Mesothelial cell of epicardium (in vitro differentiated cells): ENCODE measurements at regions not wholly inside any gene's neighbourhood (a gene's known extent, or its start where the extent isn't known, plus 50 kb on each side); places are given as distances from the start of the nearest gene placed in this dataset.

Experiments
- DNase-seq, 2 experiments: peaks; one replicate each; pipeline ENCODE4 v3.0.0; 2021; ENCODE audit warnings: low spot score in 2 of 2; ENCODE audit not compliant: unreplicated experiment in 2 of 2
- H3K27ac Mint-ChIP-seq: 2 replicates; pipeline ENCODE4 v1.8.0; 2021; ENCODE audit warnings: mixed read lengths
- H3K27me3 Mint-ChIP-seq: 2 replicates; pipeline ENCODE4 v1.8.0; 2021; ENCODE audit warnings: low read depth, mixed read lengths
- H3K36me3 Mint-ChIP-seq: 2 replicates; pipeline ENCODE4 v1.8.0; 2021; ENCODE audit warnings: mixed read lengths
- H3K4me1 Mint-ChIP-seq: 2 replicates; pipeline ENCODE4 v1.8.0; 2021; ENCODE audit warnings: mixed read lengths
- H3K4me3 Mint-ChIP-seq: 2 replicates; pipeline ENCODE4 v1.8.0; 2021; ENCODE audit warnings: mild to moderate bottlenecking, moderate library complexity, mixed read lengths
- H3K9me3 Mint-ChIP-seq: 2 replicates; pipeline ENCODE4 v1.8.0; 2021; ENCODE audit warnings: mixed read lengths
- TF ChIP-seq, protein P1 (sequence below): fragments of 200-600 bp; sonication (generic); IDR thresholded peaks from one replicate; pipeline ENCODE4 v1.5.0; 2021; ENCODE audit warnings: antibody characterized with exemption; ENCODE audit not compliant: unreplicated experiment

DNA sequence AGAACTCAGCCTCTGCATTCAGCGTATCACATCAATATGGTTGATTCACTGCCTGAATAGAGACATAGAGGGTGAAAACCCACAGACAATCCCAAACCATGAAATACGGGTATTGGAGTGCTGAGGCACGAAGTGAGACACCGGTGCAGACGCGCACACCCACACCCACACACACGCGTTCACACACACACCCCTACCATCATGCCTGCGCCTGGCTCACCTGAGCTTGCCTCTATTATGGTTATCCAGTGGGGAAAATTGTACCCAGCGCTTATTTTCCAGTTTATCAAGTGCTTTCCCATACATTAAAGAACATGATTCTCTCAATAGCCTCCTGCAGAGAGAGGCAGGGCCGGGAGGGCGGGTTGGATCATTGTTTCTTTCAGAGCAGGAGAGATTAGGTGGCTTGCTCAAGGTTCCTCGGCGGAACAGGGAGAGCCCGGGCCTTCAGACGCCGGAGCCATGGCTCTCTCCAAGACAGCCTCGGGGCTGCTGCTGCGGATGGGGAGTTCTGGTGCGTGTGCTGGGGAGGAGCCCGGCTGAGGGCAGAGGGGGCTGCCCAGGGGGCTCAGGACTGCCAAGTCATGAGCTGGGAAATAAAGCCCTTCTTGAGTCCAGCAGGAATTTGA lies 78.9 kb upstream of the THY1 start:
- Mint-ChIP-seq H3K27me3 (peaks cover 64% of the 10 kb centered on the region), H3K4me3 (no peak overlapping the region), H3K4me1 (no peaks in the 10 kb centered on the region), H3K9me3 (no peaks in the 10 kb centered on the region), H3K27ac (no peak overlapping the region), H3K36me3 (no peaks in the 10 kb centered on the region)
- DNase-seq: no peak
- TF ChIP-seq, protein P1, sequence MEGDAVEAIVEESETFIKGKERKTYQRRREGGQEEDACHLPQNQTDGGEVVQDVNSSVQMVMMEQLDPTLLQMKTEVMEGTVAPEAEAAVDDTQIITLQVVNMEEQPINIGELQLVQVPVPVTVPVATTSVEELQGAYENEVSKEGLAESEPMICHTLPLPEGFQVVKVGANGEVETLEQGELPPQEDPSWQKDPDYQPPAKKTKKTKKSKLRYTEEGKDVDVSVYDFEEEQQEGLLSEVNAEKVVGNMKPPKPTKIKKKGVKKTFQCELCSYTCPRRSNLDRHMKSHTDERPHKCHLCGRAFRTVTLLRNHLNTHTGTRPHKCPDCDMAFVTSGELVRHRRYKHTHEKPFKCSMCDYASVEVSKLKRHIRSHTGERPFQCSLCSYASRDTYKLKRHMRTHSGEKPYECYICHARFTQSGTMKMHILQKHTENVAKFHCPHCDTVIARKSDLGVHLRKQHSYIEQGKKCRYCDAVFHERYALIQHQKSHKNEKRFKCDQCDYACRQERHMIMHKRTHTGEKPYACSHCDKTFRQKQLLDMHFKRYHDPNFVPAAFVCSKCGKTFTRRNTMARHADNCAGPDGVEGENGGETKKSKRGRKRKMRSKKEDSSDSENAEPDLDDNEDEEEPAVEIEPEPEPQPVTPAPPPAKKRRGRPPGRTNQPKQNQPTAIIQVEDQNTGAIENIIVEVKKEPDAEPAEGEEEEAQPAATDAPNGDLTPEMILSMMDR: no peak

DNA sequence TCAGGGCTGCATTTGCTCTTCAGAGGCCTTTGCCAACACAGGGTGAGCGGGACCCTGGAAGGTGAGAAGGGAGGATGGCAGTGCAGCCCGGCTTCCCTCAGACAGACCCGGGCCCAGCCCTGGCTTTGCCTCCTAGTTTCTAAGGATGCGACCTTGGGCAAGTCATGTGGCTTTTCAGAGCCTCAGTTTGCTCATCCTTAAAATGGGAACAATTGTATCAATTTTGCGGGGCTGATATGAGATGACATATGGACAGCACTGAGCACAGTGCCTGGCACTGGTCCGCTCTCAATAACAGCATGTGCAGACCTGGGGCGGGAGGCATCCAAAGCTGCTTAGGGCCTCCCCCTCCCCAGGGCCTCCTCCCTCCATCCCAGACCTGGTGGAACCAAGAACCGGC lies 74.7 kb upstream of the THY1 start:
- H3K36me3 Mint-ChIP-seq: no peaks in the 10 kb centered on the region
- H3K4me1 Mint-ChIP-seq: no peaks in the 10 kb centered on the region
- DNase-seq: no peak
- no peak overlapping the region for H3K4me3 Mint-ChIP-seq
- H3K27me3 Mint-ChIP-seq: peaks cover 68% of the 10 kb centered on the region
- H3K9me3 Mint-ChIP-seq: no peaks in the 10 kb centered on the region
- TF ChIP-seq, protein P1: no peak
- H3K27ac Mint-ChIP-seq: no peak overlapping the region

- H3K27ac Mint-ChIP-seq: no peak overlapping the region
- H3K36me3 Mint-ChIP-seq: no peaks in the 10 kb centered on the region
- H3K4me1 Mint-ChIP-seq: no peaks in the 10 kb centered on the region
- DNase-seq: no peak
- TF ChIP-seq, protein P1: no peak
- H3K4me3 Mint-ChIP-seq: no peak overlapping the region
- no peaks in the 10 kb centered on the region for H3K9me3 Mint-ChIP-seq
- H3K27me3 Mint-ChIP-seq: peaks cover 67% of the 10 kb centered on the region
Measured at GRCh38 chr11:119496997-119497396, 74.0 kb upstream of the THY1 start.

DNA sequence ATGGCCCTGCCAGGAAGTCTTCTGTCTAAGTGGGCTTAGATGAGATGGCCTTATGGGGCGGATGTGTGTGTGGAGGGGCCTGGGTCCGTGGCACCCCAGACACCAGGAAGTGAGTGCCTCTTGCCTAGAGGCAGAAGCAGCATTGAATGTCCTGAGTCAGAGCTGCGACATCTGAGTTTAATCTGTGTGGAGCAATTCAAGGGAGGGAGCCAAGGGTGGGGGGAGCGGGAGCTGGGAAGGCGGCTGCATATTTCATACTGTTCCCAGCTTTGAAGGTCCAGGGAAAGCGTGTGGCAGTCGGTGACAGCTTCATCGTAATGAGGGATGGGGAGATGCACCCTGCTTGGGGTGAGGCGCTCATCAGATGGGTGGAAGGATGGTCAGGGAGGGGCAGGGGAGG lies 73.5 kb upstream of the THY1 start:
- Mint-ChIP-seq H3K9me3 (no peaks in the 10 kb centered on the region), H3K27me3 (peaks cover 65% of the 10 kb centered on the region), H3K4me3 (no peak overlapping the region), H3K4me1 (no peaks in the 10 kb centered on the region), H3K36me3 (no peaks in the 10 kb centered on the region), H3K27ac (no peak overlapping the region)
- TF ChIP-seq, protein P1: no peak
- DNase-seq: no peak

GRCh38 chr11:119493712-119494111 lies 70.7 kb upstream of the THY1 start:
- no peak overlapping the region for H3K27ac Mint-ChIP-seq
- H3K27me3 Mint-ChIP-seq: peaks cover 68% of the 10 kb centered on the region
- TF ChIP-seq, protein P1: no peak
- H3K36me3 Mint-ChIP-seq: no peaks in the 10 kb centered on the region
- DNase-seq: peak; percentile 61 to 79
- H3K4me1 Mint-ChIP-seq: no peaks in the 10 kb centered on the region
- no peaks in the 10 kb centered on the region for H3K9me3 Mint-ChIP-seq
- no peak overlapping the region for H3K4me3 Mint-ChIP-seq
